Type B pancreatic cell (in vitro differentiated cells): ENCODE measurements at regions not wholly inside any gene's neighbourhood (a gene's known extent, or its start where the extent isn't known, plus 50 kb on each side); places are given as distances from the start of the nearest gene placed in this dataset.

Experiments used
- DNase-seq: peaks from one replicate; pipeline ENCODE4 v3.0.0; 2021; ENCODE audit warnings: mixed read lengths; ENCODE audit not compliant: unreplicated experiment; ENCODE audit errors: extremely low spot score
- H3K27ac Mint-ChIP-seq: 2 replicates; pipeline ENCODE4 v1.8.0; 2021; ENCODE audit warnings: mild to moderate bottlenecking, mixed read lengths
- H3K27me3 Mint-ChIP-seq: 2 replicates; pipeline ENCODE4 v1.8.0; 2021; ENCODE audit warnings: mixed read lengths
- H3K36me3 Mint-ChIP-seq: 2 replicates; pipeline ENCODE4 v1.8.0; 2021; ENCODE audit warnings: mixed read lengths
- H3K4me1 Mint-ChIP-seq: one replicate; pipeline ENCODE4 v1.8.0; 2021; ENCODE audit warnings: mixed read lengths; ENCODE audit not compliant: unreplicated experiment
- H3K4me3 Mint-ChIP-seq: 2 replicates; pipeline ENCODE4 v1.8.0; 2021; ENCODE audit warnings: mild to moderate bottlenecking, mixed read lengths
- H3K9me3 Mint-ChIP-seq: 2 replicates; pipeline ENCODE4 v1.8.0; 2021; ENCODE audit warnings: mixed read lengths
- TF ChIP-seq, protein P1 (sequence below): fragments of 200-600 bp; sonication (generic); conservative IDR thresholded peaks from 2 replicates; pipeline ENCODE4 v1.5.0; 2021; ENCODE audit warnings: antibody characterized with exemption, mild to moderate bottlenecking

DNA sequence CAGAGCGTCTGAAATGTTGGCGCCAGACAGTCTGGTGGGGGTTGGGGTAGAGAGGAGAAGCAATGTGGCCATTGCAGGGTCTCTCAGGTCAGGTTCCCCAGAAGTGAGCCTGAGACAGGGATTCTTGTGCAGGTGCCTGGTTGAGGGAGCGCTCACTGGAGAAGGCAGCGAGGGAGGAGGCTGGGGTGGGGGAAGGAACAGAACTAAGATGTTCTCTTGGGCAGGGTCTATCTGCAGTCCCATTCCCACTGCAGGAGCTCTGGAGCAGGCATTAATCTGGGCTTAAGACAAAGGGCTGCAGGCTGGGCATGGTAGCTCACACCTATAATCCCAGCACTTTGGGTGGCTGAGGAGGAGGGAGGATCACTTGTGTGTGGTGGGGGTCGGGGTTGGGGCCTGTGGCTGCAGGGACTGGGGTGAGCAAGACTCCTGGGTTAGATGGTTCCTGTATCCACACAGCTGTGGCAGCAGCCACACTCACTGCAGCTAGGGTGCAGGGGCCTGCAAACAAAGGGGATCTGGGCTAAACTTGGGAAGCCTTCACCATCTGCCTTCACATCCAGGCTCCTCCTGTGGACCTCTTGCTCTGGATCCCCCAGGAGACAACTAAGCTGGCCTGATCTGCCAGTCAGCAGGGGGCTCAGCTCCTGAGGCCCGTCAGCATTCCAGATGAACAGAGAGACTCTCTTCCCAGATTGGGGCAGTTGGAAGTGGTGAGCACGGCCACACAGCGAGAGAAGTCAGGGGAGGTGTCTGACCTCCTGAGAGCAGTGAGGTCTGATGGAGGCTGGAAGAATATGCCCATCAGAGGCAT lies 172.5 kb downstream of the ABHD5 start:
- H3K4me1 Mint-ChIP-seq: peaks cover 11% of the 10 kb centered on the region
- H3K9me3 Mint-ChIP-seq: no peaks in the 10 kb centered on the region
- no peak overlapping the region for H3K27ac Mint-ChIP-seq
- no peak overlapping the region for H3K4me3 Mint-ChIP-seq
- H3K27me3 Mint-ChIP-seq: peaks cover 35% of the 10 kb centered on the region
- no peaks in the 10 kb centered on the region for H3K36me3 Mint-ChIP-seq
- DNase-seq: no peak
- TF ChIP-seq, protein P1, sequence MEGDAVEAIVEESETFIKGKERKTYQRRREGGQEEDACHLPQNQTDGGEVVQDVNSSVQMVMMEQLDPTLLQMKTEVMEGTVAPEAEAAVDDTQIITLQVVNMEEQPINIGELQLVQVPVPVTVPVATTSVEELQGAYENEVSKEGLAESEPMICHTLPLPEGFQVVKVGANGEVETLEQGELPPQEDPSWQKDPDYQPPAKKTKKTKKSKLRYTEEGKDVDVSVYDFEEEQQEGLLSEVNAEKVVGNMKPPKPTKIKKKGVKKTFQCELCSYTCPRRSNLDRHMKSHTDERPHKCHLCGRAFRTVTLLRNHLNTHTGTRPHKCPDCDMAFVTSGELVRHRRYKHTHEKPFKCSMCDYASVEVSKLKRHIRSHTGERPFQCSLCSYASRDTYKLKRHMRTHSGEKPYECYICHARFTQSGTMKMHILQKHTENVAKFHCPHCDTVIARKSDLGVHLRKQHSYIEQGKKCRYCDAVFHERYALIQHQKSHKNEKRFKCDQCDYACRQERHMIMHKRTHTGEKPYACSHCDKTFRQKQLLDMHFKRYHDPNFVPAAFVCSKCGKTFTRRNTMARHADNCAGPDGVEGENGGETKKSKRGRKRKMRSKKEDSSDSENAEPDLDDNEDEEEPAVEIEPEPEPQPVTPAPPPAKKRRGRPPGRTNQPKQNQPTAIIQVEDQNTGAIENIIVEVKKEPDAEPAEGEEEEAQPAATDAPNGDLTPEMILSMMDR: no peak

DNA sequence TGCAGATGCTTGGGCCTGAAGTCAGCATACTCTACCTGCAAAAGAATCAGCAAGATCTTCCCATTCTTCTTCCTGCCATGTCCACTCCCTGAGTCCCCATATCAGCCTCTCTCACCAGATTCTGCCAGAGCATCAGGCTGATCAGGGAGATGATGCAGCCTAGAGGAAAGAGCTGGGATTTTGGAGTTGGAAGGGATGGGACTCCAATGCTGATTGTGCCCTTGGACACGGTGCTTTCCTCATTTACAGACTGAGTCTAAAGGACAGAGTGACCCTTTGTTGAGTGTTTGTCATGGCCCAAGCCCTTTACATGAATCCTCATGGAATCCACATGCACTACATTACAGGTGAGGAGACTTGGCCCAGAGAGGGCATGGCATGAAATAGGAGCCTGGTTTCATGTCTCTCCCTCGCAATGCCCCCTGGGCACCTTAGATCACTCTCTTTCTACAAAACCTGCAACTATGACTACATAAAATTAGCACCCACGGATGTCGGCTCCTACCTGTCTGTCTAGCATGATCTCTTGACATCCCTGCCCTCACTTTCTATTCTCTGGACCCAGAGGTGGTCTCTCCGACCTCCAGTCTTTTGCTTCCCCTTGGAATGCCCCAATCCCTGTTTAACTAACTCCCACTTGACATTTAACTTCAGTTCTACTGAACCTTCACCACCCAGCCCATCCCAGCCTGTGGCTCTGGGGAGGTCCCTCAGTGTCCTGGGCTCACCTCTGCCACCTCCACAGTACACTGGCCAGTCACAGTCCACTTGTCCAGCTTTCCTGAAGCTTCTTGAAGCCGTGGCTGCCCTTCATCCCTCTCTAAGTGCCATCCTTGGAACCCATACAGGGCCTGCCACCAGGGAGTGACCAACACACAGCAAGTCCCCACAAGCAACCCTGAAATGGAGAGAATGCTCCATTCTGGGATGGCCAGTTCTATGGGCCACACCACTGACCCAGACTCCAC lies 173.5 kb downstream of the ABHD5 start:
- no peaks in the 10 kb centered on the region for H3K9me3 Mint-ChIP-seq
- H3K27ac Mint-ChIP-seq: no peak overlapping the region
- TF ChIP-seq, protein P1: no peak
- no peak for DNase-seq
- peaks cover 24% of the 10 kb centered on the region for H3K27me3 Mint-ChIP-seq
- peaks cover 5% of the 10 kb centered on the region for H3K4me1 Mint-ChIP-seq
- H3K36me3 Mint-ChIP-seq: no peaks in the 10 kb centered on the region
- H3K4me3 Mint-ChIP-seq: no peak overlapping the region

DNA sequence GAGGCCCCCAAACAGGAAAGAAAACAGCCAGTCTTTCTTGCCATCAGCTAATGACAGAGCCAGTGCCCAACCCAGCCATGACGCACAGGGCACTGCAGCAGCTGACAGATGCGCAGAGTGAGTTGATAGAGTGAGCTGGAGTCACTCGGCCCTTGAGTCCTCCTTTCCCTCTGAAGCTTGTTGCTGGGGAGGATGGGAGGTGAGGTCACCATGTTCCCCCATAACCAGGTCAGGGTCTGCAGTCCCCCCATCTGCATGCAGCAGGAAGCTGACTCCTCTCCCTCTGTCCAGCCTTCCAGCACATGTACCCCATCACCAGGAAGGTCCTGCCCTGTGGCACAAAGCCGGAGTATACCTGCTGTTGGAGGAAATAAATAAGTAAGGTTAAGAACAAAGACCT lies 174.6 kb downstream of the ABHD5 start:
- H3K36me3 Mint-ChIP-seq: no peaks in the 10 kb centered on the region

DNA sequence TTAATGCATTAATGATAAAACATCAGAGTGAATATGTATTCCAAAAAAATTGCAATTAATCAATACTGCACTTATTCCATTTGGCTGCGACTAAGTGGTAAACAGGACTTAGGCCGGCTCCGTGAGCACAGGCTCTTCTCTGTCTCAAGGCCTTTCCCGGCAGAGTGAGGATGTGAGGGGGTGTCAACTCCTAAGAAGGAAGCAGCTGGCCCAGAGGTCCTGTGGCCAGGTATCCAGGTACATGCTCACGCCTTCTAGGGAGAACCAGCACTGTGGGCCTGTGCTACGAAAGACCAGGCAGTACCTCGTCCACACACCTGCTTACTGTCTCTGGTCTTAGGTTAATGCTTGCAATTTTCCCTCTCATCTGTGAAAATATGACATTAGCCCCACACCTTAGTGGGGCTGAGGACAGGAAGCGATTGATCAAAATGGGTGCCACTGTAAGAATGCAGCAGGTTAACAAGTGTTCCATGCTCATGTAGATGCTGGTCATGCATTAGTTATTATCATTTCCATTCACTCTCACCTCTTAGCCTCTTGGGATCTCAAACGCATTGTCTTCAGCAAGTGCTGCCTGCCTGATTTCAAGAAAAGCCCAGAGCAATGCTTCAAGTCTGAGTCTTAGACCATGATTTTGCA lies 175.3 kb downstream of the ABHD5 start:
- peak; percentile 20 for DNase-seq
- H3K9me3 Mint-ChIP-seq: no peaks in the 10 kb centered on the region
- H3K4me3 Mint-ChIP-seq: no peak overlapping the region
- H3K27me3 Mint-ChIP-seq: peaks cover 16% of the 10 kb centered on the region
- no peaks in the 10 kb centered on the region for H3K36me3 Mint-ChIP-seq
- H3K4me1 Mint-ChIP-seq: peaks cover 14% of the 10 kb centered on the region
- no peak overlapping the region for H3K27ac Mint-ChIP-seq
- TF ChIP-seq, protein P1: no peak

More for the DNA sequence above, 174.6 kb downstream of the ABHD5 start:
- no peak overlapping the region for H3K27ac Mint-ChIP-seq
- no peak overlapping the region for H3K4me3 Mint-ChIP-seq
- no peaks in the 10 kb centered on the region for H3K9me3 Mint-ChIP-seq
- no peak for DNase-seq
- TF ChIP-seq, protein P1: no peak
- H3K27me3 Mint-ChIP-seq: peaks cover 19% of the 10 kb centered on the region
- H3K4me1 Mint-ChIP-seq: peaks cover 10% of the 10 kb centered on the region

DNA sequence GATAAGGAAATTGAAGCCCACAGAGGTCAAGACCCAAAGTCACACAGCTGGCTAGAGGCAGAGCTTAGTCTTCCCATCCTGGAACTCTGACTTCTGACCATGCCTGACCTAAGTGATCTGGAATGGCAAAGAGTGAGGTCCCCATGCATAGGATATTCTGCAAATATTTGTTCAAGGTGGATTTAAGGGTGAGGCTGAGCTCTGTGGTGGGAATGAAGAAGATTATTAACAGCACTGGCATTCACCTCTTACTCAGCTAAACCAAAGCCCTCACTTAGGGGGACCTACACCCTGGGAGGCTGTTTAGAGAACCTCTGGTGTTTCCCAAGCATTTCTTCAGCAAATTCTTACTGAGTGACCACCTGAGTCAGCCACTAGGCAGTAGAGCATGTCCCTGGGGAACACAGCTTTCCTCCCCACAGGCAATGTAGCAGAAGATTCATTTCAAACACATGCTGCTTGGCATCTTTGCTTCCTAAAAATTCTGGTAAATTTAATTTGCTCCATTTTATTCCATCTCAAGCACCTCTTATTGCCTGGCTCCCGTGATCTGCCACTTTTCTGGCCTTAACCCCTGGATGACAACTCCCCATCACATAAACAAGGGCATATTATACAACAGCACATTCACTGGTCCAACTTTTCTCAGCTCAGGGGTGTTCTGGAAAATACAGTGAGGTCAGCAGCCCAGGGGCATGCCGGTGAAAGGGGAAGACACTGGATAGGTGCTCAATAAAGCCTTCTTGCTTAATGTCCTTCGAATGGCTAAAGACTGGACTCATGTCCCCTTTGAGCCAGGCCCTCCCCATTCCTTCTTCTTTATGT lies 176.0 kb downstream of the ABHD5 start:
- no peaks in the 10 kb centered on the region for H3K36me3 Mint-ChIP-seq
- H3K4me1 Mint-ChIP-seq: peaks cover 15% of the 10 kb centered on the region
- H3K4me3 Mint-ChIP-seq: no peak overlapping the region
- TF ChIP-seq, protein P1: no peak
- H3K27ac Mint-ChIP-seq: no peak overlapping the region
- H3K27me3 Mint-ChIP-seq: peaks cover 14% of the 10 kb centered on the region
- DNase-seq: peak; percentile 20
- H3K9me3 Mint-ChIP-seq: no peaks in the 10 kb centered on the region
